Fibroblast of lung (primary cell): ENCODE measurements at regions not wholly inside any gene's neighbourhood (a gene's known extent, or its start where the extent isn't known, plus 50 kb on each side); places are given as distances from the start of the nearest gene placed in this dataset.

Experiments
- EZH2 ChIP-seq: IDR thresholded peaks from 2 replicates; pipeline ENCODE4 v1.5.1; 2012; ENCODE audit warnings: low read length, control low read depth, mild to moderate bottlenecking; ENCODE audit errors: missing control alignments
- TF ChIP-seq, protein P1 (sequence below), 2 donors: IDR thresholded peaks in 1 of 2; conservative IDR thresholded peaks in 1 of 2; 1 replicate in 1 of 2; 2 replicates in 1 of 2; pipeline ENCODE4 v1.5.1; 2011 to 2012; ENCODE audit warnings: low read length in 2 of 2, control low read depth in 1 of 2, inconsistent platforms in 1 of 2, low read depth in 1 of 2, mild to moderate bottlenecking in 1 of 2

DNA sequence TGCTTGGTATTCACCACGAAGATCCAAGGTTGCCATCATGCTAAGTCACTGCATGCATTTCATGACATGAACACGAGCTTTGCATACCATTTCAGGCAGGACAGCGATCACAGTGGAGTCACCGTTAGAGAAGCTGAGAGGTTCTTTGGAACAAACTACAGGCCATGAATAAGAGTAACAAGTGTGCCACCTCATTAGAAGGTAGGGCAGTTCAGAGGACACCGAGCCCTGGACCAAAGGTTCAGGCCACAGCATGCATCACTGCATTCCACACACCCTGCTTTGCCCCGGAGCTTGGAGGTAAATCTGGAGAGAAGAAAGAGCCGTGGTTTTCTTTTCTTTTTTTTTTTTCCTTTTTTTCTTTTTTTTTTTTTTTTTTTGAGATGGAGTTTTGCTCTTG, 66.9 kb upstream of the CDH4 start:
- TF ChIP-seq, protein P1, sequence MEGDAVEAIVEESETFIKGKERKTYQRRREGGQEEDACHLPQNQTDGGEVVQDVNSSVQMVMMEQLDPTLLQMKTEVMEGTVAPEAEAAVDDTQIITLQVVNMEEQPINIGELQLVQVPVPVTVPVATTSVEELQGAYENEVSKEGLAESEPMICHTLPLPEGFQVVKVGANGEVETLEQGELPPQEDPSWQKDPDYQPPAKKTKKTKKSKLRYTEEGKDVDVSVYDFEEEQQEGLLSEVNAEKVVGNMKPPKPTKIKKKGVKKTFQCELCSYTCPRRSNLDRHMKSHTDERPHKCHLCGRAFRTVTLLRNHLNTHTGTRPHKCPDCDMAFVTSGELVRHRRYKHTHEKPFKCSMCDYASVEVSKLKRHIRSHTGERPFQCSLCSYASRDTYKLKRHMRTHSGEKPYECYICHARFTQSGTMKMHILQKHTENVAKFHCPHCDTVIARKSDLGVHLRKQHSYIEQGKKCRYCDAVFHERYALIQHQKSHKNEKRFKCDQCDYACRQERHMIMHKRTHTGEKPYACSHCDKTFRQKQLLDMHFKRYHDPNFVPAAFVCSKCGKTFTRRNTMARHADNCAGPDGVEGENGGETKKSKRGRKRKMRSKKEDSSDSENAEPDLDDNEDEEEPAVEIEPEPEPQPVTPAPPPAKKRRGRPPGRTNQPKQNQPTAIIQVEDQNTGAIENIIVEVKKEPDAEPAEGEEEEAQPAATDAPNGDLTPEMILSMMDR (conservative IDR thresholded peaks at IDR 0.05 in 1 of 2, IDR thresholded peaks at IDR 0.05 in 1 of 2; ENCODE audit: low read depth in 1 of 2, low read length in 2 of 2): no peak
- TF ChIP-seq EZH2: no peak
